B cell (primary cell): ENCODE measurements at regions not wholly inside any gene's neighbourhood (a gene's known extent, or its start where the extent isn't known, plus 50 kb on each side); places are given as distances from the start of the nearest gene placed in this dataset.

Experiments
- ATAC-seq: fragments of 200-7000 bp; cut with Tn5 transposase; one replicate; pipeline ENCODE4 v1.10.0; 2021; ENCODE audit warnings: low read depth, mild to moderate bottlenecking, moderate number of reproducible peaks, moderate library complexity
- CTCF ChIA-PET: fragments of 350-600 bp; sonication (Branson Sonifier 250); formaldehyde crosslinking; loops from one replicate; lab custom pipeline; 2021; ENCODE audit warnings: antibody characterized with exemption, inconsistent platforms; lab: Charles Lee
- POLR2A ChIA-PET: fragments of 350-600 bp; sonication (Branson Sonifier 250); formaldehyde crosslinking; loops from one replicate; lab custom pipeline; 2021; ENCODE audit warnings: antibody characterized with exemption; lab: Charles Lee
- DNase-seq: peaks from one replicate; pipeline ENCODE4 v3.0.0; 2013
- H2AFZ ChIP-seq: 2 replicates; pipeline ENCODE4 v1.6.1; 2012; ENCODE audit warnings: mild to moderate bottlenecking, low read depth, low read length; ENCODE audit not compliant: insufficient read depth, poor library complexity, severe bottlenecking
- H3K27ac ChIP-seq, 2 donors: 1 replicate in 1 of 2; 2 replicates in 1 of 2; pipeline ENCODE4 v1.5.1; 2012 to 2013; ENCODE audit warnings: low read length in 2 of 2, mild to moderate bottlenecking in 2 of 2, moderate library complexity in 1 of 2
- H3K27me3 ChIP-seq, 4 experiments: fragments of 200-600 bp in 1 of 4; sonication (generic) in 1 of 4; replicated peaks in 1 of 4; 1 replicate in 2 of 4; 2 replicates in 2 of 4; pipeline versions ENCODE4 v1.6.1 to v1.7.0; 2013 to 2016; ENCODE audit warnings: low read length in 3 of 4, mild to moderate bottlenecking in 2 of 4, mixed read lengths in 1 of 4, moderate library complexity in 1 of 4; ENCODE audit not compliant: insufficient read depth in 4 of 4, control insufficient read depth in 3 of 4; ENCODE audit errors: control extremely low read depth in 1 of 4
- H3K36me3 ChIP-seq, 2 experiments: replicated peaks in 1 of 2; 1 replicate in 1 of 2; 2 replicates in 1 of 2; pipeline versions ENCODE4 v1.6.1 to v1.7.1; 2013; ENCODE audit warnings: low read length in 1 of 2; ENCODE audit not compliant: insufficient read depth in 2 of 2, control insufficient read depth in 1 of 2; ENCODE audit errors: control extremely low read depth in 1 of 2, extremely low read depth in 1 of 2
- H3K4me1 ChIP-seq, 2 donors: fragments of 200-600 bp in 1 of 2; sonication (generic) in 1 of 2; 1 replicate in 1 of 2; 2 replicates in 1 of 2; pipeline versions ENCODE4 v1.5.1 to v1.6.1; 2013 to 2017; ENCODE audit warnings: low read length in 2 of 2; ENCODE audit not compliant: control insufficient read depth in 2 of 2, insufficient read depth in 2 of 2
- H3K4me2 ChIP-seq: replicated peaks from 2 replicates; pipeline ENCODE3; 2012; ENCODE audit warnings: mild to moderate bottlenecking, low read depth, low read length; ENCODE audit not compliant: poor library complexity, severe bottlenecking
- H3K4me3 ChIP-seq, 5 experiments: fragments of 200-600 bp in 1 of 5; sonication (generic) in 1 of 5; 1 replicate in 3 of 5; 2 replicates in 2 of 5; pipeline versions ENCODE4 v1.5.1 to v1.7.0; 2011 to 2016; ENCODE audit warnings: low read length in 4 of 5, mild to moderate bottlenecking in 4 of 5, low read depth in 2 of 5, control low read depth in 1 of 5, moderate library complexity in 1 of 5; ENCODE audit not compliant: insufficient read depth in 1 of 5; ENCODE audit errors: control extremely low read depth in 1 of 5, extremely low read depth in 1 of 5
- H3K79me2 ChIP-seq: fragments of 200-600 bp; sonication (generic); one replicate; pipeline ENCODE4 v1.6.0; 2016; ENCODE audit warnings: low read length; ENCODE audit not compliant: control insufficient read depth, insufficient read depth
- H3K9ac ChIP-seq: fragments of 200-600 bp; sonication (generic); 2 replicates; pipeline ENCODE4 v1.6.1; 2017; ENCODE audit warnings: mild to moderate bottlenecking, low read length, moderate library complexity
- H3K9me3 ChIP-seq, 3 donors: one replicate each; pipeline versions ENCODE4 v1.6.1 to v1.7.1; 2013; ENCODE audit warnings: low read length in 2 of 3; ENCODE audit not compliant: control insufficient read depth in 2 of 3, insufficient read depth in 1 of 3; ENCODE audit errors: control extremely low read depth in 1 of 3
- H4K20me1 ChIP-seq: 2 replicates; pipeline ENCODE4 v1.6.0; 2012; ENCODE audit warnings: mild to moderate bottlenecking, low read length; ENCODE audit not compliant: insufficient read depth, control insufficient read depth, poor library complexity, severe bottlenecking
- H3K27ac Mint-ChIP-seq: one replicate; pipeline ENCODE4 v1.8.0; 2021; ENCODE audit warnings: mixed read lengths
- H3K27me3 Mint-ChIP-seq: one replicate; pipeline ENCODE4 v1.8.0; 2021; ENCODE audit warnings: mixed read lengths
- H3K4me1 Mint-ChIP-seq: one replicate; pipeline ENCODE4 v1.8.0; 2021; ENCODE audit warnings: mixed read lengths
- H3K4me3 Mint-ChIP-seq: one replicate; pipeline ENCODE4 v1.8.0; 2021; ENCODE audit warnings: mixed read lengths
- H3K9me3 Mint-ChIP-seq: one replicate; pipeline ENCODE4 v1.8.0; 2022; ENCODE audit warnings: mixed read lengths; ENCODE audit not compliant: insufficient read depth
- CTCF ChIP-seq: fragments of 200-600 bp; IDR thresholded peaks from one replicate; pipeline ENCODE4 v1.8.0; 2022; ENCODE audit warnings: antibody characterized with exemption, mild to moderate bottlenecking
- EZH2 ChIP-seq: IDR thresholded peaks from 2 replicates; pipeline ENCODE4 v1.6.1; 2012; ENCODE audit warnings: borderline replicate concordance, low read depth, mild to moderate bottlenecking, moderate library complexity, low read length; ENCODE audit not compliant: insufficient read depth, poor library complexity, severe bottlenecking
- WGBS: methylation state at CpG from one replicate; pipeline ENCODE4 v1.1.5; 2013; ENCODE audit warnings: missing lambda C conversion rate; ENCODE audit not compliant: insufficient coverage; 5-methylcytosine and 5-hydroxymethylcytosine counted together
- intact Hi-C: fragments of 100-400 bp; cut with micrococcal nuclease; formaldehyde crosslinking; loops from one replicate; pipeline ENCODE4 v1.10.0; 2022

GRCh38 chr6:134774201-134774638 lies 175.7 kb downstream of the ALDH8A1 start:
- no peak for DNase-seq
- Histone ChIP-seq H3K4me2 (no peak overlapping the region), H3K9ac (no peak overlapping the region), H3K27ac (no peak overlapping the region), H2AFZ (no peak overlapping the region), H3K9me3 (peaks cover 0 to 7% (median 0%) of the 10 kb centered on the region in 3 donors), H4K20me1 (no peaks in the 10 kb centered on the region), H3K79me2 (no peaks in the 10 kb centered on the region), H3K4me3 (no peak overlapping the region), H3K36me3 (no peaks in the 10 kb centered on the region), H3K27me3 (peaks cover 0 to 4% (median 0%) of the 10 kb centered on the region in 4 experiments), H3K4me1 (no peaks in the 10 kb centered on the region)
- intact Hi-C loops: no loop called here
- no peak for ATAC-seq
- POLR2A ChIA-PET: no interaction called here
- TF ChIP-seq CTCF (no peak), EZH2 (no peak)
- peaks cover 3% of the 10 kb centered on the region for H3K27me3 Mint-ChIP-seq
- CTCF ChIA-PET: no interaction called here
- H3K27ac Mint-ChIP-seq: no peak overlapping the region
- no peaks in the 10 kb centered on the region for H3K4me1 Mint-ChIP-seq
- H3K4me3 Mint-ChIP-seq: no peak overlapping the region
- peaks cover 4% of the 10 kb centered on the region for H3K9me3 Mint-ChIP-seq
- no CpG with 5 or more reads among the region's 1 CpG for WGBS

- no peak for ATAC-seq
Measured at GRCh38 chr6:134772671-134773360, 177.1 kb downstream of the ALDH8A1 start.

More at GRCh38 chr6:134772671-134773360, 177.1 kb downstream of the ALDH8A1 start:
- DNase-seq: no peak
- no peak overlapping the region for H3K4me2 ChIP-seq
- POLR2A ChIA-PET: no interaction called here
- H2AFZ ChIP-seq: no peak overlapping the region
- no peaks in the 10 kb centered on the region for H3K79me2 ChIP-seq
- no peak overlapping the region for H3K9ac ChIP-seq
- no peaks in the 10 kb centered on the region for H3K4me1 ChIP-seq
- TF ChIP-seq CTCF (no peak), EZH2 (no peak)
- Mint-ChIP-seq H3K27ac (no peak overlapping the region), H3K27me3 (peaks cover 10% of the 10 kb centered on the region), H3K4me1 (no peaks in the 10 kb centered on the region), H3K9me3 (peaks cover 2% of the 10 kb centered on the region), H3K4me3 (no peak overlapping the region)
- intact Hi-C loops: no loop called here
- no peak overlapping the region for H3K27ac ChIP-seq
- WGBS: 96% methylated on average over 5 of the region's 6 CpGs
- no peaks in the 10 kb centered on the region for H3K9me3 ChIP-seq
- peaks cover 0 to 4% (median 0%) of the 10 kb centered on the region in 4 experiments for H3K27me3 ChIP-seq
- H4K20me1 ChIP-seq: no peaks in the 10 kb centered on the region
- no peaks in the 10 kb centered on the region for H3K36me3 ChIP-seq
- no peak overlapping the region for H3K4me3 ChIP-seq
- CTCF ChIA-PET: no interaction called here
